GM18858 (cell line): ENCODE measurements at regions not wholly inside any gene's neighbourhood (a gene's known extent, or its start where the extent isn't known, plus 50 kb on each side); places are given as distances from the start of the nearest gene placed in this dataset.

Experiments used
- ATAC-seq: cut with Tn5 transposase; IDR thresholded peaks from one replicate; pipeline ENCODE4 v1.9.1; 2021; ENCODE audit not compliant: unreplicated experiment

DNA sequence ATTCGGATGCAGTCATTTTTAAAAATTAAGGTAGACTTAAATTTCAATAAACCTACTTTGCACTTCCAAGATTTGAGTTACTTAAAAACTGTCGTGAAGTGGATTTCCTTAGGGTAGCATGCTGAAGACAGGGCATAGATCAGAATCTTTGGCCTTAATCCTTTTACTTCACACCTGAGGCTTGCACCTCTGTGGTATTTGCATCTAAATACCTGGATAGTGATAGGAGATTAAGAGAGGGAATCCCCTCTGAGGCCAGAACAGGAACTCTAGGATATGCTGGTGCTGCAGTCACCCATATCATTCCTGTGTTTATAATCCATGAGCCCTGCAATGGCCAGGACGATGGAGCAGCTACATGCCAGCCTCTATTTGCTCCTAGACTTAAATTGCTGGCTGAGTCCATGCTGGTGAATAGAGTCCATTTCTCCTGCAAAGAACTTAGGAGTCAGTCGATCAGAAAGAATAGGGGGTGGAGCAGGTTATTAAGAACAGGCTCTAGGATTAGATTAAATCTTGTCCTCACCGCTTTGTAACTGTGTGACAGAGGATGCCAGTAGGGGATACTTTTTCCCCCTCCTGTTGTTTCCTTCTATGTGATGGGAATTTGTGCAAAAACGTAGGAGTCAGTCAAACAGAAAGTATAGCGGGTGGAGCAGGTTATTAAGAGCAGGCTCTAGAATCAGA, 333.6 kb downstream of the DUSP10 start:
- no peak for ATAC-seq

DNA sequence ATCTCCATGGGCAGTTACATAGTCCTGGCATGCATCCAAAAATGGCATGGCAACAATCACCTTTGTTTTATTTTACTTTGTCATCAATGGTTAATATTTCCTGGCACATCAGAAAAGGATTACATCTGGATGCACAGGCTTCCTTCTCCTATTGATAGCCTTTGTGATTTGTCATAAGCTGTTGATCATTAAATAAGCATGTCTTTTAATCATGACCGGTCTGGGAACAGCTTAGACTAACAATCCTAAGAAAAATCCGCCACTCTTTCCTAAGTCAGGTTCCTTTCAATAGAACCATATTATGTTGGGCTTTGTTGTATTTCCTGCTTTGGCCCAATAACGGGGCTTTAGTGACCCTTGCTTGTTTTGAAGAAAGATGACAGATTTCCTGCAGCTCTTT, 330.6 kb downstream of the DUSP10 start:
- ATAC-seq = no peak

DNA sequence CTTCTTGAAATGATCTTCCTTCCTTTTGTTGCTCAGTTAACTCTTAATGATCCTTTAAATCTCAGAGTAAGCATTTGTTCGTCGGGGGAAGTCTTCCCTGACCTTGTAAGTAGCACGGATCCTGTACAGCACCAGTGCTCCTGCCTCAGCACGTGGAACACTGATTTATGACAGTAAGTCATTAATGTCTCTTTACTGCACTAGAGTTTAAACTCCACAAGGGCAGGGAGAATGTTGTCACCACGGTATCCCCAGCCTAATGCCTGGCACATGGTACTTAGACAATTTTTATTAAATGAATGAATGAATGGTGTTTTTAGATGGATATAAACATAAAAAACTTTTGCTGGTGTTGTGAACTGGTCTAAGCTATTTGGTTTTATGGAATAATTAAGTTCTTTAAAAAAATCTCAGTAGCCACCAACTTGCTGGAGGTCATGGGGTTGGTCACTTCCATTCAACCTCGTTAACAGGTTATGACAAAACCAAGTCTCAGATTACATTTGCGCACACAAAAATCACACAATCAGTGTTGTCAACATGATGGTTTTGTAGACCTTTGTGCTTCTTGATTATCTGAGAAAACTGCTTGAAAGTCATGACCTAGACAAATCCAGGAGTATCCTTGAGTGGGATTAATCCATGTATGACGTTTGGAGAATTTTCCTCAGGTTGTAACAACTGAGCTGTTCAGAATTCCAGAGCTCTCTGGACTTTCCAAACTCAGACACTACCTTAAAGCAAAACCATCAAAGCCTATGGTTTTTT, 326.9 kb downstream of the DUSP10 start:
- no peak for ATAC-seq

DNA sequence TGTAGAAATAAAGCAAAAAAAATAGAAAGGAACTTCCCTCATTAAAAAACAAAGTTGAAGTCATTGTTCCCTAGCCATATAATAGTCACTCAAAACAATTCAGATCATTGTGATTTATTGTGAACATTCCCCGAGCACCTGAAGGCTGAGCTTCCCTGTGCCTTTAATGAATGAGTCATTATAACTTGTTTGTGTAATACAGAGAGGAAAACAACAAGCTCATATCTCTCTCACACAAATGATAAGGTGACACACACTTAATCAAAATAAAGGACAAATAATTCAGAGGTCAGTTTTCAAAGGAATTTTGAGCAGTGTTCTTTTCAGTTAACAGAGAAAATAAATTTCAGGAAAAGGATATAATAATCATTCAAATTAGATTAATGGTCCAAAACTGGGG, 326.2 kb downstream of the DUSP10 start:
- no peak for ATAC-seq

DNA sequence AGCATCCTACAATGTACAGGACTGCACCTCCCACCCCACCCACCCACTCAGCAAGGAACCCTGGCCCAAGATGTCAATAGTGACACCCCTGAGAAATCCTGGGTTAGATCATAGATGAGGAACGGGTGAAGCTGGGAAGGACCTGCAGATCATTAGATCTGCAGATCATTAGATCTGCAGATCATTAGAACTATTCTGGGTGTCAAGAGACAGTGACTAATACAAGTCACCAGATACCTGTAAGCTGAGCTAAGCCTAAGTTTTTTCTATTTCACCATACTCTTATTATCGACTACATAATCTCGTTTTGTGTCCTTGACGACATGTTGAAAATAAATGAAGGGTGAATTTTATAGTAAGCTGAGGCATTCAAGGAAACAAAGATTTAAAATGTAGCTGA, 325.7 kb downstream of the DUSP10 start:
- ATAC-seq = no peak

DNA sequence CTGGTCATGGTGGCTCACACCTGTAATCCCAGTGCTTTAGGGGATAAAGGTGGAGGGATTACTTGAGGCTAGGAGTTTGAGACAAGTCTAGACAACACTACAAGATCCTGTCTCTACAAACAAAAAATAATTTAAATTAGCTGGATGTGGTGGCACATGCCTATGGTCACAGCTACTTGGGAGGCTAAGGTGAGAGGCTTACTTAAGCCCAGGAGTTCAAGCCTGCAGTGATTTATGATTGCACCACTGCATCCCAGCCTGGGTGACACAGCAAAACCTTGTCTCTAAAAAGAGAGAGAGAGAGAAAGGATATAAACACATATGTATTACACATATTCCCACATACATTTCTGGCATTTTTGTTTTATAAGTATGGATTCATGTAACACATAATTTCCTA, 325.2 kb downstream of the DUSP10 start:
- no peak for ATAC-seq

DNA sequence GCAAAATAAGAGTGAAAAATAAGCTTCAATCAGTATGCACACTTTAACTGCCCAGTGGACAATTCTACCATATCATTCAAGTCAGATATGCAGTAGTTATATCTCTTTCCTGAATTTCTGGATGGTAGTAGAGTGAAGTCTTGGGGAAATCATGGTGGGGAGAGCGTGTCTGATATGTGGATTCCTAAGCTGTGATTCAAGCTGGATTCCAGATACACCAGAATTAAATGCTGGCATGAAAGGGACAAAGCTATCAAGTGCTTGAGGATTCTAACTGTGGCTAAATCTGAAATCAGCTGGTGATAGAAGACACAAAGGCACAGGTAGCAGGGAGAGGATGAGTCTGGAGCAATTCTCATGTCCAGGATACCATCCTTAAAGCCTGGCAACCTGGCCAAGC, 323.5 kb downstream of the DUSP10 start:
- ATAC-seq = no peak

DNA sequence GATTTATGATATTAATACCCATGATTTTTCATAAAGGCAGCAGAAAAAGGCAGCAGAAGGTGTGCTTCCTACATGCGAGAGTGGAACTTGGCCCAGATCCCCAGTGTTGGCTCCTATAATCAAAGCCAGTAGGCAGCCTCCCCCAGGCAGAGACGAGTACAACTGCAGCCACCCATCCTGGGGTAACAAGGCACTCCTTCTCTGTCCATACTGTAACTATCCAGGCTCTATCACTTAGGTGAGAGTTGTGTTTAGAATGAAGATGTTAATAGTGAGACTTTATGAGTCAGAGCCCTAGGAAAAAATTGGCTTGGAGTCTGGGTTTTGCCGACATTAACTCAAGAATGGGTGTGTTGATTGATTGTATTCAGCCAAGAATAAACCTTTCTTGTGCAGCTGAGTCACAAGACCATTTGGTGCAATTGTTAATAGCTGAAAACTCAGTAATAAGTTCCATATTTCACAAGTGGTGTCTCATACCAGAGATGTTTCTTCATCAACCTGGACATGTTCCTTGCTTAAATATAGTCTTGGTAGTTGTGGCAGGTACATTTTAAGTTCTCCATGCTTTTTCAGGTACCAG, 322.3 kb downstream of the DUSP10 start:
- ATAC-seq = no peak

DNA sequence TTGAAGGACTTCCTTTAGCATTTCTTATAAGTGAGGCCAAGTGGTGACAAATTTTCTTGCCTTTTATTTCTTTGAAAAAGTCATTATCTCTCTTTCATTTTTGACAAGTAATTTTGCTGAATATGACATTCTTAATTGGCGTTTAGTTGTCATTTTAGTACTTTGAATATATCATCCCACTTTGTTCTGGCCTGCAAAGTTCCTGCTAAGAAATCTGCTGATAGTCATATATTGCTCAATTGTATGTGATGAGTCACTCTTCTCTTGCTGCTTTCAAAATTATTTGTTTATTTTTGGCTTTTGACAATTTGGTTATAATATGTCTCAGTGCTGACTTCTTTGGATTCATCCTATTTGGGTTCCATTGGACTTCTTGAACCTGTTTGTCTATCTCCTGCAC, 312.6 kb downstream of the DUSP10 start:
- no peak for ATAC-seq

DNA sequence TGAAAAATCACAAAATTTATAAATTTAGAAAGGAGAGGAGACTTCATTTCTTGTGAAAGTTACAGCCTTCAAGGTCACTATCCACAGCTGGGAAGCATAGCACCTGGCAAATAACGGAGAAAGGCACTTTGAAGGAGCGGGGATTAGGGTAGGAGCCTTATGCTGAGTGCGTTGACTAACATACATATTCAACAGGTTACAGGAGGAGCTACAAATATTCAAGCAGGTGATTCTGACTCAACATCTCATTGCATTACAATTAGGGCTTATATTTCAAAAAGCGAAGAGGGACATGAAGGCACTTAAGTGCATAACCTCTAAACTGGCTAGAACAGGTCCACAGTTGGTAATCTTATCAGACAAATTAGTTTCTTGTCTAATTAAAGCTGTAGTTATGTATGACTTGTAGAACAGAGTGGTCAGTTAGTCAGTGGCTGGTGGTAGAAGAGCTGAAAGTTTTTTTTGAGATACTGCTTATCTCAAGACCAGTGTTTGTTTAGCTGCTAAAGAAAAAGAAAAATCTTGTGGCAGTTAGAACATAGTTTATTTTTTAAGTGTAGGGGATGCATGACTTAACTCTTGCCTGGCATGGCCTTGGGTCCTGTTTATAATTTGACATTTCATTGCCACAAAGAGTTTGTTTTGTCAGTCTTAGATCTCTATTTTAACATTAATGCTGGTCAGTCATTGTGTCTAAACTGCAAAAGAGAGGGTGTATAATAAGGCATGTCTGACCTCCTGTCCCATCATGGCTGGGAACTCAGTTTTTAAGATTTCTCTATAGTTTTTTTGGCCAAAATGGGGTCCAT, 311.5 kb downstream of the DUSP10 start:
- no peak for ATAC-seq

DNA sequence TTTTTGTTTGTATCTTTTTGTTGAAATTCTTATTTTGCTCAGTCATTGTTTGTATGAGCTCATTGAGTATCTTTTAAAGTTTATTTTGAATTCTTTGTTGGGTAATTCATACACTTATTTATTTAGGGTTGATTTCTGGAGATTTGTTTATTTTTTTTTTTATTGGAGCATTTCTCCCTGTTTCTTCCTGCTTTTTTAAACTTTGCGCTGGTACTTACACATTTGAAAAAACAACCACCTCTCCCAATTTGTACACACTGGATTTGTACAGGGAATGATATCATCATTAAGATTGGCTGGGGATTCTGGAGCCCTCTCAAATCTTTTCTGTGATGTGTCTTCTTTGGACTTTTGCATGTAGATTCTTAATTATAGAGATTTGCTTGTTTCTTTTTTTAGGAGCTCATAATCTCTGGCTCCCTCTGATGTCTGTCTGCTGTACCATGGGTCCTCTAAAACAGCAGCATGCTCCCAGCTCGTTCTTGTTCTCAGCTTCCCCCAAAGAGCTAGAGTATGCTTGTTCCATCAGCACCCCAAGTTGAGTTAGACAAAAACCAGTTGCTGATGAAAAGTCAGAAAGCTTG, 310.7 kb downstream of the DUSP10 start:
- no peak for ATAC-seq

DNA sequence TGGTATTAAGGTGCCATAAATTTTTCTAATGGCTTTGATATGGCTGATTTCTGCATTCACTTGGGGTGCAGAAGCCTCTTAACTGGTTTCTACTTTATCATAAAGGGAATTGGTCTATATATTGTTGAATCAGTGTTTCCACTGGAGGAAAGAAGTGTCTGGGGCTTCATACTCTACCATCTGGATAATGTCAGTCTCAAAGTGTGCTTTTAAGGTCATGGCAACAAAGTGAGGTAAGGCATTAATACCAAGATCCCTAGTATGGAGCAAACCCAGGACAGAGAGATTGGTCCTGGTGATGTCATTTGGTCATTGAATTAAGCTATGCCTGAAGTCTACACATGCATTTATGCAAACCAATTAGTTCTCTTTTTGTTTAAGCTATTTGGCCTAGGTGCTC, 309.9 kb downstream of the DUSP10 start:
- no peak for ATAC-seq

DNA sequence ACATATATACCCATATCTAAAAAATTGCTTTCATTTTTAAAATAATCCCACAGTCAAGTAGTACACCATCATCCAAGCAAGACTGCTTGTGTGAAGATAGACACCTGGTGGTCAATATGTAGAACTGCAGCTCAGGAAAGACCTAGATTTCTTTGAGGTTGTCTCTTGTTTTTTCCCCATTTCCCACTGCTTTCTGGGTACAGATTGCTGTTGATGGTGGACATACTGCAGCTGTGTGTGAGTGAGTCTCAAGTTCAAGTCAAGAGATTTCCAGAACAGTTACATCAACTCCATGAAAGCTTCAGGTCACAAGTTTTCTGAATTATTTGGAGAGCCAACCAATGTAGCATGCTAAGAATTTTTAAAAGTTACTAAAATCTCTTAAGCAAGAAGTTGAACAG, 306.4 kb downstream of the DUSP10 start:
- peak; percentile 35 for ATAC-seq

DNA sequence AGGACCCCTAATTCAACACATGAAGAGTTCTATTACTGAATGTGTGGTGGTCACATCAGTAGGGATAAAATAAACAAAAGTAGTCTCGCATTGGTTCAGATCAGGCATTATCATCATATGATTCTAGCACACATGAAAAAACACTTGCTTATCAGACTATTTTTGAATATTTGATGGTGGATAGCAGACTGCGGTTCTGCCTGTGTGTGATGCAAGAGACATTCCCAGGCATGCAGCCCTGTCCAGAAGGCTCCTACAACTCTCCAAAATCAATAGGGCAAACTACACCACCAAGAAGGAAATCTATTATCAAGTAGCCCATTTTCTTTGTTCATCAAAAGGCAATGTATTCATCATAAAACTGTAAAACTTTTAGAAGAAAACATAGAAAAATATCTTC, 304.7 kb downstream of the DUSP10 start:
- ATAC-seq = no peak

DNA sequence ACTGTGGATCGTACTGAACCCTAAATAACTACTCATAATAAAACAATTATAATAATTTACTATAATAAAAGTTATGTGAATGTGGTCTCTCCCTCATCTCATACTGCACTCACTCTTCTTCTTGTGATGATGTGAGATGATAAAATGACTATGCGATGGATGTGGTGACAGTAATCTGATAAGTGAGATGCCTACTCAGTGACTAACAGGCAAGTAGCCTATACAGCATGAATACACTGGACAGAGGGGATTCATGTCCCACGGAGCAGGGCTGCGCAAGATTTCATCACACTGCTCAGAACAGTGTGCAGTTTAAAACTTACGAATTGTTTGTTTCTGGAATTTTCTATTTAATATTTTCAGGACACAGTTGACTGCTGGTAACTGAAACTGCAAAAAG, 304.0 kb downstream of the DUSP10 start:
- no peak for ATAC-seq

DNA sequence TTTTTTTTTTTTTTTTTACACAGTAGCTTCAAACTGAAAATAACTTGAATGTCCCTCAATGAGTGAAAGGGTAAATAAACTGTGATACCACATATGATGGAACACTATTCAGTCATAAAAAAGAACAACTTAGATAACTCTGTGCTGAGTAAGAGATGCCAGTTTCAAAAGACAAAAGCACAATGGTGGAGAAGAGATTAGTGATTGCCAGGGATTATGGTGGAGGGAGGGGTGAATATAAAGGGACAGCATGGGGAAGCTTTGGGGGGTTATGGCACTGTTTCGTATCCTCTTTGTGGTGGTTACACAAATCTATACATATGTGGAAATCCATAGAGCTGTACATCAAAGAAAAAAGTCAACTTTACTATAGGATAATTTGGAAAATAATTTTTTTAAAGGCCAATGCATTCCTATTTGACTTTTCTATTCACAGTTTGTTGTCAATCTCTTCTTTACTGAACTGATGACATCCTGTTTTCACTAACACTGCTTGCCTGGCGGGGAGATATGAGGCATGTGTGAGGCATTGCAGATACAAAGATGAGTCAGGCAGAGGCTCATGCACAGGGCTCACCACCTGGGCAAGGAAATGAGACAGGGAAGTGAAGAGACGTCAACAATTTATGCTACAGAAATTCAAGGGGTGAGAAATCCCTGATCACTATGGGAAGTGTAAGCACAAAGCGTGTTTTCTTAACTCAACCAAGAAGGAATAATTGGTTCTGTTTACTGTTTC, 302.7 kb downstream of the DUSP10 start:
- ATAC-seq = peak; percentile 79

DNA sequence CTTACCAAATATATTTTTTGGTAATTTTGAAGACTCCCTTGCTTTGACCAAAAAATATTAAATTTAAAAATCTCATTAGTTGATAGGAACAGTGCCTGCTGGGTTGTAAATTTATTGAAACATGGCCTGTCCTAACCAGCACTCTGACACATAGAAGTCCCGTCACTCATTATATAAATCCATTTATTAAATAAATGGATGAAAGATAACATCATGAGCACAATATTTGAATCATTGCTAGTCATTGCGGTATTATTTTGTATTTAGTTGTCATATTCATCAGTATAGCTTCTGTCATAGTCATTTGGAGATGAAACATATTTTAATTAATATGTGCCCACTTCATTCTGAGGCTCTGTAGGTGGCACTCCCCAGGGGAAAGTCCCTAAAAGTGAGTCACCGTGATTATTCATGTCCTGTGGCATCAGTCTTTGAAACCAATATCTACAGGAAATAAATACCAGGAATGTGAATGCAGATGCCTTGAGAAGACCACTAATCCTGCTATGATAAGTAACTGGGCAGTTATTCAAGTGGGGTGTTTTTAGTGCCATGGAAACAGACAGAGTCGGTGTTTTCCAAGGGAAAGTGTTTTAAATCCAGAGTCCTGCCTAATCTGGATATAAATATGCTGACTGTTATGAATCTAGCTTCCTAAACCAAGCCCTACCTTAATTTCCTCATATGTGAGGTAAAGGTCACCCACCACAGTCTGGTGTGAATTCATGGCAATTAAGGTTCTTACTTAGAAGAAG, 302.0 kb downstream of the DUSP10 start:
- ATAC-seq = no peak

DNA sequence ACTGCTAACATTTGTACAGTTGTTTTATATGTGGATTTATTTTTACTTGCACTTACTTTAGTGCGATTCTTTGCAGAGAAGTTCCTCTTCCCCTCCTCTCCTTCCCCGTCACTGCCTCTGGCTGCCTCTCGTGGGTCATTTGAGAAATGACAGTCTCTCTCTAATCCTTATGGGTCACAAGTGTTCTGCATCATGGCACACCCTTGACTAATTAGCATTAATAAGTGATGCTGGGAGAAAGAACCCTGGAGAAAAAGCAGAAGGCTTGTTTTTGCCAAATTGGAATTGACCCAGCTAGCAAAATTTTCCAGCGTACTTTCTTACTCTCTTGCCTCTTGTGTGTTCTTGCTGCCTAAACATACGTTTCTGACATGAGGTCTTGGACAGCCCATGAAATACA, 301.2 kb downstream of the DUSP10 start:
- ATAC-seq = no peak

DNA sequence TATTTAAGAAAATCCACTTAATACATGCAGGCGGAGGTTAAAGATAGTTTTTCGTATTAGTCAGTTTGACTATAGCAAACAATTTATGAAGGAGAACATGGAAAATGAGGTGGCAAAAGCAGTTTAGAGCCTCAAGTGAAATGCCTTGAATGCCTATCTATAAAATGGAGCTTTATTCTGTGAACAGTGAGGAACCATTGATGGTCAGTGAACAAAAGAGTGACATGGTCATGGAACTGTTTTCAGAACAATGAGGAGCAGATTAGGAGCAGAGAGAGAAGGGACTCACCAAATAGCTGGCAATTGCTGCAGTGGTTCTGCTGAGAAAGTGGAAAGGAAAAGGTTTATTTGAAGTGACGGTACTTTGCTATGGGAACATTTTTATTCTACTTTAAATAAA, 299.8 kb downstream of the DUSP10 start:
- no peak for ATAC-seq

DNA sequence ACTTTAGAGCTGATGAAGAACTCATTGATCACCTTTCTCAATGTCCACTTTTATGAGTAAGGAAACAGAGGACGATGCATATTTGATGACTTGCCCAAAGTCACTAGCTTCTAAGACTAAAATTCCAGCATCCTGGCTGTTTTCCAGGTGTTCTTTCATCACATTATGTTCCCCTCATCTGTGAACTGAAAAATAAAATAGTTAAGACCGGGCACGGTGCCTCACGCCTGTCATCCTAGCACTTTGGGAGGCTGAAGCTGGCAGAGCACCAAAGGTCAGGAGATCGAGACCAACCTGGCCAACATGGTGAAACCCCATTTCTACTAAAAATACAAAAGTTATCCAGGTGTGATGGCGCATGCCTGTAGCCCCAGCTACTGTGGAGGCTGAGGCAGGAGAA, 297.5 kb downstream of the DUSP10 start:
- ATAC-seq = no peak
